NCI-H2029 (cell line): ENCODE measurements at regions not wholly inside any gene's neighbourhood (a gene's known extent, or its start where the extent isn't known, plus 50 kb on each side); places are given as distances from the start of the nearest gene placed in this dataset.
"Not testable (repeated sequence)": the region's sequence is repeated elsewhere in the genome, so short reads cannot be mapped to it uniquely, and the experiment has no call there.

Experiments used
- DNase-seq: peaks from one replicate; lab custom pipeline; 2025; lab: John Stamatoyannopoulos, UW

DNA sequence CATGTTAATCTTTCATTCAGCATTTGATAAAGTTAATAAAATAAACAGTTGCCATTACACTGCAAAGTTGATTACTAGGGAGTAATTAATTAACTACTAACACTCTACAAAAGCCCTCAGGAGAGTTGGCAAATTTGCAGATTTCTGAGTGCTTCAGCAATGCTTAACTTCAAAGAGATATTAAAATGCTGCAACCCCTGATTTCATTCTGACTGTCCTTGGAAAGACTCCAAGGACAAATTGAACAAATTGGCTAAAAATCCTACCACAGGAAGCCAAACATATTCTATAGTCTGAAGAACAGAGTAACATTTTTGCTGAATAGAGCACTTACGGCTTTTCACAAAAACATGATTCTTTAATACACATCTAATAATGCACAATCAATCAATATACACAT, 1543.0 kb downstream of the SLITRK5 start:
- no peak for DNase-seq

DNA sequence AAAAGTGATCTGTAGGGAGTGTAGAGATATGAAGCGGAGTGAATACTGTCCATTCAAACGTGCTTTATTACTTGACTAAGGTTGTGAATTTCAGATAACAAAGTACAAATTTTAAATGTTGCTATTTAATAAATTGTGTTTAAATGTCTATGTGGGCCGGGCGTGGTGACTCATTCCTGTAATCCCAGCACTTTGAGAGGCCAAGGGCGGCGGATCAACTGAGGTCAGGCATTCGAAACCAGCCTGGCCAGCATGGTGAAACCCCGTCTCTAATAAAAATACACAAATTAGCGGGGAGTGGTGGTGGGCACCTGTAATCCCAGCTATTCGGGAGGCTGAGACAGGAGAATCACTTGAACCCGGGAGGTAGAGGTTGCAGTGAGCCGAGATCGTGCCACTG, 1544.1 kb downstream of the SLITRK5 start:
- DNase-seq: not testable (repeated sequence)

DNA sequence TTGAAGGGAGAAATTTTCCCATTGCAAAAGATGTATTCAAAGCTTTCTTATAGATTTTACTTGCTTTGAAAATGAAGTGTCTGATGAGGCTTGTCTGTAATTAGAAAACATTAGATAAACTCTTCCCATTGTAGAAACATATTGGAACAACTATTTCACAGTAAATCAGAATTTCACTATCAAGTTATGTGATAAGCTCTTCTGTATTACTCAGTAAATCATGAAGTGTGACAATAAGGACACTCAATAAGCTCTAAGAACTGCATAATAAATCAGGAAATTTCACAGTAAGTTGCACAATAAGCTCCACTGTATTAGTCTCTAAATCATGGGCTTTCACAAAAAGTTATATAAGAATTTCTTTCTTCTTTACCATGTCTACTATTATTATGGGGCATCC, 1546.6 kb downstream of the SLITRK5 start:
- DNase-seq: no peak

DNA sequence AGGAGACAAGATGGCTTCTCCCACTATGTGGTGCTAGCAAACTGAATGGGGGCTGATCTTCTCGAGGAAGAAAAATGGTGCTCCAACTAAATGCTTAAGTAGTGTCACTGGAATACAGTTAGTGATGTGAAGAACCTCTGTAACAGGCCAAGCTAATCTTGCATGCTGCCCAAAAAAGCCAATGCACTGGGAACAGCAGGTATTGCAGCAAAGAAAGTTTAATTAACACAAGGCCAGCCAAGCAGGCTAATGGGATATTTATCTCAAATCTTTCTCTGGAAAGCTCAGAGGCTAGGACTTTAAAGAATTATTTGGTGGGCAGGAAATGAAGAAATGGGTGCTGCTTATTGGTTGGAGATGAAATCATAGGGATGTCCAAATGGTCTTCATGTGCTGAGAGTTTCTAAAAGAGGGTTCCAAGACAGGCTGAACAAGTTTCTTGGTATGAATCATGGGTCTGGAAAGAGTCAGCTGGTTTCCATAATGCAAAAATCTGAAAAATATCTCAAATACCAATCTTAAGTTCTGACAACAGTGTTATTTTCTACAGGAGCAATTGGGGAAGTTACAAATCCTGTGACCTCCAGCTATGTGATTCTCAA, 1550.5 kb downstream of the SLITRK5 start:
- no peak for DNase-seq

DNA sequence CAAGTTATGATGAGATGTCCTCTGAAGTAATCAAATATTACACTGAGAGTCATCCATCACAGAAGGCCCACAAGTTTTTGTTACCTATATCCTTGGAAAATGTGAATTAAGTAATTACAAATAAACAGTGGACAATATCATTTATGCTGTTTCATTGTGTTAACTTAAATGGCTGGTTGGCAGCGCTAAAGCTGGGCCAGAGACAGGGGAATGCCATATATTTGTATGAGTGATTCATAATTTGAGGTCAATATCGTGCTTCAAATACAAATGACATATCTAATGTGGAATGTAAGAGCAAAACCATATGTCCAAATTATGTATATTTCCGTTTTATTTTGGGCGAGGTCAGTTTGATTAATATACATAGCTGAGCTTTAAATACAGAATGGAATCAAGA, 1556.2 kb downstream of the SLITRK5 start:
- DNase-seq: no peak

DNA sequence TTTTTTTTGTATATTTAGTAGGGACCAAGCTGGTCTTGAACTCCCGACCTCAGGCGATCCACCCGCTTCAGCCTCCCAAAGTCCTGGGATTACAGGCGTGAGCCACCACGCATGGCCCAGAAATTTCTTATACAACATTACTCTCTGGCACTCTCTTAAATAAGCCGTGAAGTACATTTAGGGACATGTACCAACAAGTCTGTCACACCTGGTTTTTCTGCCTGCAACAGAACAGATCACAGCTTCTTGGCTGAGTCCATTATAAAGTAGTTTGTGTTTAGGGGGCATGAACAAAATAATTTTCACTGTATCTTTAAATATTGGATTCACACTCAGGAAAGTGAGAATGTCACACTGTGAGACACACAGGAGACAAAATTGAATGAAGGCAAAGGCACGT, 1567.3 kb downstream of the SLITRK5 start:
- no peak for DNase-seq

DNA sequence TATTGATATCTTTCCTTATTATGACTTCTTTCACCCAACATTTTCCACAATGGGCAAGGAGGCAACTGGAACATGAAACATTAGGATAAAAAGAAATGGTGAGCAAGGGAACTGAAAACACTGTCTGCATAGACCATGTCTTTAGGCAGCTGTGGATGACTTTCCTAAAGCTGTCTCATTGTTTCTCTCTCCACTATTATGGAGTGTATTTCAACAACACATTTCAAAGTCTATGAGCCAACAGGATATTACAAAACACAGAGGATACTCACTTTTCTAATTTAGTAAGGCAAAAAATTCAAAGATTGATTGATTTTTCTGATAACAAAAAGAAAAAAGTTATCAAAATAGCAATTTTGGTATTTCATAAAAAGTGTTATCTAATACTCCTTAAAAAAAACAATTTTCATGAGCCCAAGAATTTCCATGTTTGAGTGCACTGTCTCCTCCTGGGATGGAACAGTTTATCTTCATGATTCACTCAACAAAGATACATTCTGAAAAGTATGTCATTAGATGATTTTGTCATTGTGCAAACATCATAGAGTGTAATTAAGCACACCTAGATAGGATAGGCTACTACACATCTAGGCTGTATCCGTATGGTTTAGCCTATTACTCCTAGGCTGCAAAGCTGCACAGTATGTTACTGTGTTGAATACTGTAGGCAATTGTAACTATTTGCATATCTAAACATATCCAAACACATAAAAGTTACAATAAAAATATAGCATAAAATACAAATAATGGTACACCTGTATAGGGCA, 1568.4 kb downstream of the SLITRK5 start:
- no peak for DNase-seq

DNA sequence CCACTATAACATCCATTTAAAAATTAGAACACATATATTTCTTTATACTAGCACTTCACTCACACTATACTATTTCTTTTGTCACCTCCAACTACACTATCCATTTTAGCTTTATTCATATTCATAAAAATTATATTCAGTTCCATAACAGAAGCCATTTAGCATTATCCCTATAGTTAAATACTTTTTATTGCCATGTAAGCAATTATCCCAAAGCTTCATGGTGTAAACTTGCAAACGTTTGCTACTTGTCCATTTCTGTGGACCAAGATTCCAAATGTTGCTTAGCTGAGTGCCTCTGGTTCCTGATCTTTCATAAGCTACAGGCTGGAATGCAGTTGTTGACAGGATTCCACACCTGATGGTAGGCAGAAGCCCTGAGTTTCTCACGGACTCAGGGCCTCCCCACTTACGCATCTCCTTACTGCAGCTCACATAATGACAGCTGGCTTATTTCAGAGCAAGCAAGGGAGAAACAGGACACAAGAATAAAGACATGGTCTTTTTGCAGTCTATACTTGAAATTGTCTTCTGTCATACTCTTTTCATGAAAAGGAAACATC, 1584.8 kb downstream of the SLITRK5 start:
- no peak for DNase-seq

DNA sequence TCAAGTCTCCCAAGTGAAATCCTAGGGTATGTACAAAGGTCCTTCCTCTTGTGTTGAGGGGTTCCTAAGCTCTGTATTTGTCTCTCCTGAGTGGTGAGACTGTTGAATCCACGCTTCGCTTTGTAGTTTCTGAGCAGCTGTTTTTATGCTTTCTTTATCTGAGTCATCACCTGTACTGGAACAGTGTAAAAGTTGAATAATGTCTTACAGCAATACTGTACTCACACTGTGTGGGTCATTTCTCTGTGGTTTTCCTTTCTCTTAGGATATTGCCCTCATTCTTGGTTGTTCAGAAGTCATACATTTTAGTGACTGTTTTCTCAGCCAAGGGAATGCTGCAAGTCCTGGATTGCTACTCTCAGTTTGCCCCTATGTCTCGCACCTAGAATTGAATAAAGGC, 1596.6 kb downstream of the SLITRK5 start:
- DNase-seq: no peak

DNA sequence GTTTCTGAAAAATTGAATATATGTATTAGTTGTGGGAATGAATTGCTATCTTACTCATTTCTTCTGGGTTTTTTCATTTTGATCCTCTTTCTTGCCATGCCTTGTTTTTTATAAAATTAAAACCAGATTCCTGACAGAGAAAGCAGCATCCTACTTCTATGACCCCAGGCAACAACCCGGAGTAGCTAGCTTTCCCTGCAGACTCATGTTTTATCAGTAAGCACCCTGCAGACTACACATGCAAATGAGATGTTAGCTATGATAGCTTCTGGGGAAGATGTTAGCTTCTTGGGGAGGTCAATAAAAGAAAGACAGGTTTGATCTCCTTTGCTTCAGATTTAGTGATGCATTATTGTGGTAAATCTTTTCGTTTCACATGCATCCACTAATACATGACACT, 1598.6 kb downstream of the SLITRK5 start:
- no peak for DNase-seq

DNA sequence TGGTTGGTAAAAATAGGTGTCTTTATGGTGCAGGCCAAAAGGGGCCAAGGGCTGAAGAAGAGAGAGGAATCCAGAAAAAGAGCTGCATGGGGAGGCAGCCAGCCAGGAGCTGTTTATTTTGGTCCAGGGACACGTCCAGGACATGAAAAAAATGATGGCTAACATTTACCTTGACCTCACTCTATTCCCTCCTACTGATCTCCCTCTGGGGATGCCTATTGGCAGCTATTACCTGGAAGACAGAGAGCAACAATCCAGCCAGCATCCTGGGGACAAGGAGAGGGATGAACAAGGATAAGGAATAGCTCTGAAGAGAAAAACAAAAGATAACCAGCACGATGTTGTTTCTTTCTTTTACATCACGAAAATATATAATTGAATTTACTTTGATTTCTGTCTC, 1599.6 kb downstream of the SLITRK5 start:
- DNase-seq: no peak

DNA sequence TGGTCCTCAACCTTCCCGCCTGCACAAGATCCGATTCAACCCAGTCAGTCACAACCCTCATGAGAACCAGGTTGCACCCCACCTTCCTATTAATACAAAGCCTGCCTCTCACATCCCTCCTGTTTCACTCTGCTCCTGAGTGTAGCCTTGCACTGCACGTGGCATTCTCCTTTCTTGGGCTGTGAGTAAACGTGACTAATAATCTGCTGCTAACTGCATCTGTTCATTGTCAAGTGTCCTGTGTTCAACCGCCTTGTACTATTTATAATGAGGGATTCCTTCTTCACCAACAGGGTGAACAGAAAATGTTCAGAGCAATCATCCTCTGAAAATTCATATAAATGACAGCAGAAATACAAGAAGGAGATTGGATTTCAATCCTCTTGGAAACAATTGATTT, 1608.2 kb downstream of the SLITRK5 start:
- no peak for DNase-seq

DNA sequence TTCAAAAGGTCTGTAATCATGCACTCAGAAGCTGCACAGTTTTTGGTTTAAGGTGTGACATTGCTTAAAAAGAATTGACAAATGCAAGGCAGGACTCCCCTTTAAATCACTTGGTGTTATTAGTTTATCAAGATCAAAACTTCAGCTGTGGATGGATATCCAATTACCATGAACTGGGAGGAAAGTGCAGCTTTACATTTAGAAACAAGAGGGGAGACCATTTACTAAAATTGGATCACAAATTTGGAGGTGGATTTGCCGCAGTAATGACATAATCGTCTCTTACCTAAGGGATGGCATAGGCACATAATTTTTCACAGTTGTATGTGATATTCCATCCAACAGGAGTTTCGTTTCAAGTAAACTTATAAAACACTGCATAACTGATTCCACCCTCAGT, 1610.2 kb downstream of the SLITRK5 start:
- no peak for DNase-seq

DNA sequence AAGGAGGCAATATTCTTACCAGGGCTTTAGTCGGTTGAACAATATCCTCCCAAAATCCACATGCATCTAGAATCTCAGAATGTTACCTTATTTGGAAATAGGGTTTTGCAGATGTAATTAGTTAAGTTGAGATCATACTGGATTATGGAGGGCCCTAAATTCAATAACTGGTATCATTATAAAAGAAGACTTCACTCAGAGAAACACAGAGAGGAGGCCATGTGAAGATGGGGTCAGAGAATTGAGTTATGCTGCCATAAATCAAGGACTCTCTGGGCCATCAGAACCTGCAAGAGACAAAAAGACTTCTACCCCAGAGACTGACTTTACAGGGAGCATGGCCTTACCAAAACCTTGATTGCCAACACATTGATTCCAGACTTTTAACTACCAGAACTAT, 1611.1 kb downstream of the SLITRK5 start:
- no peak for DNase-seq

DNA sequence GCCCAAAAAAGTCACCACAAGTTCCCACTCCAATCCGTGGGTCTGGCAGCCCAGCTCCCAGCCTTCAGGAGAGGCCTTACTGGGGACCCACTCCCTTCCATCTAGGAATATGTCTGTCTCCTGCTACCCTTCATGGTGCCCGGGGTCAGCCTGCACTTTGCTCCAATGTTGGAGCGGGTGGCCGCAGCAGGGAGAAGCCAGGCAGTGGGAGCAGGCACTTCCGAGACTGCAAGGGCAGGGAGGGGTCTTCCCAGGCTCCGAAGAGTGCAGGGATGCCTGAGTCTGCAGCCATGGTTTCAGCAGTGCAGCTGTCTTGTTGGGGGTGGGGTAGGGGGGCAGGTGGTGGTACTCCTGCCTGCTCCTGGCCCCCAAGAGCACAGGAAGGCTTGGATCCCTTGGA, 1616.2 kb downstream of the SLITRK5 start:
- no peak for DNase-seq

DNA sequence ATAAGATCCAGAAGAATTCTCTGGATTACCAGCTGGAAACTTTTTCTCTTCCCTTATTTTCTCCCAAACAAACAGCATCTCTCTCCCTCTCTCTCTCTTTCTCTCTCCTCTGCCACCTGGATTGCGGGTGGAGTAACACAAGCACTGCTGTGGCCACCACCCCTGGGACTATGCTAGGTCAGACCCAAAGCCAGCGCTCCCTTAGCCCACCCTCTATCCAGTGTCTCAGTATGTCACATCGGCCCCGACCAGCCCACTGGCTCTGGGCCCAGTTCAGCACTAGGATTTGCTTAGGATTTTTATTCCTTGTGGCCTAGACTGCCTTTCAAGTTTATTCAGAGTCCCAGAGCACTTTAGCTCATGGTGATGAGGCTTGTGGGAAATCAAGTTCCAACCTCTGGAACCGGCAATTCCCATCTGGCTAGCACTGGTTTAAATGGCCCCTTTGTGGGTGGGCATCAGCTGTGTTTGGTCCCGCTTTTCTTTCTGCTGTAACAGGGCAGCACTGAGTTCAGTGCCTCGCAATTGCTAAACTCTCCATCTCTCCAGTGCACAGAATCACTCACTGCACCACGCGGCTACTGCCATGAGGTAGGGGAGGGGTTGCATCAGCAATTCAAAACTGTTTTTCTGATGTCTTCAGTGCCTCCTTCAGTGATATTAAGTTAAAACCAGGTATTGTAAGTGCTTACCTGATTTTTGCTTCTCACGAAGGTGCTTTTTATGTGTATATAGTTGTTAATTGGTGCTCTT, 1623.1 kb downstream of the SLITRK5 start:
- DNase-seq: no peak

DNA sequence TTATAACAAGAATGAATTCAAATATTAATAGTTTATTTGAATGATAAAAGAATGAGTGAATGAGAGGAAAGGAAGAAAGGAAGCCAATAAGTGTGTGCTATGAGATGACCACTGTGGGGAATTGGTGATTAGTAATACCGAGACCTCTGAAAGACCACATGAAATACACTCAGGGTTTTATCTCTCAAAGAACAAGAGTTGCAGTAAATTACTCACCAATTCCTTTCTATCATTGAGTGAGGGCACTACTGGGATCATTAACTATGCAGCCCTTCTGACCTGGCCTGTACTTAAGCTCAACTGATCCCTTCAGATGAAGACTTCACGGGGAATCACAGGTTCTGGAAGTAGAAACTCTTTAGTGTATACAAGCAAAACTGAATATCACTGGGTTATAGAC, 1636.1 kb downstream of the SLITRK5 start:
- no peak for DNase-seq

DNA sequence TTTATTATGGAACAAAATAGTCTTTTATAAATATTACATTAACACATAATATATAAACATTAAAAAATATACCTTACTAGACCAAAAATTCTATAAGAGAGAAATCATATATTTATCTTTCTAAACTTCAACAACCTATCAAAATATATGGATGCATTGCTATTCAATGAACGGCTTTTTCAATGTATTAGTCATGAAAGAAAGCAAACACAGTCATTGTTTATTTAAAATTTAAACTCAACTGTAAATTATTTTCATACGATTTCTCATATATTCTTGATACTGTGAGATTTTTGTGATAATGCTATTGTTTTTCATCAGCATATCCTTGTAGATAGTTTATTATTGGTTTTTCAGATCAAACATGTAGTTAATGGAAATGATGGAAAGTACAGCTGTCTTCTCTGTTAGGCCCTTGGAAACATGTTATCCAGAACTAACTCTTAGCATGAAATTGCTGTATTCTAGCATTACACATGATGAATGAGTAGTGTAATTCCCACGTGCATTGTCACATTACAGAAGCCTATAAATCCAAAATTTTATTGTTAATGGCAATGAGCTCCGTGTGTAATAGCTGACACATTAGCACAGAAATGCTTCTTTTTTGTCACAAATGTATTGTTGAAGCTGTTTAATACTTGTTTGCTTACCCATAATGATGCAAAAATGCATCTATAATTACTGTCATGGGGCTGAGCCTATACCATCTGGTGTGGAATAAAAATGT, 1639.9 kb downstream of the SLITRK5 start:
- no peak for DNase-seq

DNA sequence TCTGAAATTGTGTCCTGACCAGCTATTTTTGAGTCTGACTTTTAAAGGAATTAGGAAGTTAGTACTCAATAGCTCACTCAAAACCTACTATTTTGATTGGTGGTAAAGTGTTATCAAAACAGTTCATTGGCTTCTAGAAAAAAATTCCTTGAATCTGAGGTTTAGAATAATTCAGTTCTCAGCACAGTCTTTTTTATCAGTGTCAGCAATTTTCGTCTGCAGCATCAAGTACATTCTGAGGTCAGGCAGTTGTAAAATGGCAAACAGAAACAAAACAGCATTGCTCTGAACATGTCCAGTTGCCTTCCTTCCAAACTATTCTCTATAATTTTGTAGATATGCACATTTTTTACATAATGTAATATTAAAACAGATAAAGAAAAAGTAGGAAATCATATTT, 1644.1 kb downstream of the SLITRK5 start:
- DNase-seq: no peak

DNA sequence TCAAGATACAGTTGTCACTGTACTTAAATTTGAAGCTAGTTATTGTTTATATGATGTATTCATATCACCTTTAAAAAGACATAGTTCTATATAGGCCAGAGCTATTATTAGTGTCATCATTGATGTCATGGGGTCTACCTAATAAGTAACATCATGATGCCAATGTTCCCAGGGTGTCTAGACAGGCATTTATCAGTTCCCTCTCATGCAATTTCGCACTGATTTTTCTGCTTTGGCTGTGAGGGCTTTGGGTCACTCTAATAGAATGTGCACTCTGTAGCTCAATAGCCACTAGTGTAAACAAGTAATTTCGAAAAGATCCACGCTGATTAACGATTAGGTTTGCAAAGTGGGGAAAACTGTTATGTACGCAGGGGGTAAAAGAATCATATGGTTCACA, 1651.3 kb downstream of the SLITRK5 start:
- DNase-seq: no peak

DNA sequence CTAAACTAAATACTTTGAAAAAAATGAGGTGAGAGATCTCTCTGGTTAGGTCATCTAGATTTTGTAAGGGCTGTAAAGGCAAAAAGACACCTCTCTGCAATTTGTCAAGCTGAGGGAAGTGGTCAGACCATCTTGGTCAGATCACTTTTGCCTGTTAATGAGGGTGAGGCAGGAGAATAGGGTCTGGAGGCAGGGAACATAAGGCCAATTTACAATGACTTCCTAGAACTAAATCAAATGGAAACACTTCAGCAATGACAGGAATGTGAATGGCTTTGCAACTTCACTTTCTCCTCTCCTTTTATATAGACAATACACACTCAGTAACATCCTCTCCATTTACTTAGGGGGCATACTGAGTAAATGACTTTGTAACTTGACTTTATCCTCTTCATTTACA, 1653.4 kb downstream of the SLITRK5 start:
- no peak for DNase-seq

DNA sequence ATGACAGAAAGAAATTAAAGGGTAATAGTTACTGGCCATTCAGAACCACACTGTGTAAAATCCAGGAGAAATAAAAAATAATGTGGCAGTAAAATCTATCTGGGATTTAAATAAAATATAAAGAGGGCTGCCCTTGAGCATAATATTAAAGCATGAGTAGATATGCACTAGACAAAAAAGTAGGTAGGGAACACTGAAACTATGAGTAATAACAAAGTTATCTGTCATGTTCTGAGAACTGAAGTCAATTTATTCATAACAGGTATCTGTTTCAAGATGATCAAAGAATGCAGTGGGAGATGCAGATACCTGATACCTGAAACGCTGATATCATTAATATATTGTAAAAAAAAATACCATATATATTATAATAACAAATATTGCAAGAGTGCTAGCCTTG, 1672.0 kb downstream of the SLITRK5 start:
- no peak for DNase-seq
